SKM-1 (cell line): ENCODE measurements at regions not wholly inside any gene's neighbourhood (a gene's known extent, or its start where the extent isn't known, plus 50 kb on each side); places are given as distances from the start of the nearest gene placed in this dataset.
A peak's percentile ranks its signal among the peaks of the same experiment; 100 is the strongest.
"Not testable (repeated sequence)": the region's sequence is repeated elsewhere in the genome, so short reads cannot be mapped to it uniquely, and the experiment has no call there.

ENCODE experiments used
- DNase-seq: peaks from one replicate; lab custom pipeline; 2025; ENCODE audit not compliant: unreplicated experiment; lab: John Stamatoyannopoulos, UW

DNA sequence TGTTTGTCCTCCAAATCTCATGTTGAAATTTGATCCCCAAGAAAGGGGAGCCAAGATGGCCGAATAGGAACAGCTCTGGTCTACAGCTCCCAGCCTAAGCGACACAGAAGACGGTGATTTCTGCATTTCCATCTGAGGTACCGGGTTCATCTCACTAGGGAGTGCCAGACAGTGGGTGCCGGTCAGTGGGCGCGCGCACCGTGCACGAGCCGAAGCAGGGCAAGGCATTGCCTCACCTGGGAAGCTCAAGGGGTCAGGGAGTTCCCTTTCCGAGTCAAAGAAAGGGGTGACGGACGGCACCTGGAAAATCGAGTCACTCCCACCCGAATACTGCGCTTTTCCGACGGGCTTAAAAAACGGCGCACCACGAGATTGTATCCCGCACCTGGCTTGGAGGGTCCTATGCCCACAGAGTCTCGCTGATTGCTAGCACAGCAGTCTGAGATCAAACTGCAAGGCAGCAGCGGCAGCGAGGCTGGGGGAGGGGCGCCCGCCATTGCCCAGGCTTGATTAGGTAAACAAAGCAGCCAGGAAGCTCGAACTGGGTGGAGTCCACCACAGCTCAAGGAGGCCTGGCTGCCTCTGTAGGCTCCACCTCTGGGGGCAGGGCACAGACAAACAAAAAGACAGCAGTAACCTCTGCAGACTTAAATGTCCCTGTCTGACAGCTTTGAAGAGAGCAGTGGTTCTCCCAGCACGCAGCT lies 493.6 kb downstream of the KLF12 start:
- not testable (repeated sequence) for DNase-seq

DNA sequence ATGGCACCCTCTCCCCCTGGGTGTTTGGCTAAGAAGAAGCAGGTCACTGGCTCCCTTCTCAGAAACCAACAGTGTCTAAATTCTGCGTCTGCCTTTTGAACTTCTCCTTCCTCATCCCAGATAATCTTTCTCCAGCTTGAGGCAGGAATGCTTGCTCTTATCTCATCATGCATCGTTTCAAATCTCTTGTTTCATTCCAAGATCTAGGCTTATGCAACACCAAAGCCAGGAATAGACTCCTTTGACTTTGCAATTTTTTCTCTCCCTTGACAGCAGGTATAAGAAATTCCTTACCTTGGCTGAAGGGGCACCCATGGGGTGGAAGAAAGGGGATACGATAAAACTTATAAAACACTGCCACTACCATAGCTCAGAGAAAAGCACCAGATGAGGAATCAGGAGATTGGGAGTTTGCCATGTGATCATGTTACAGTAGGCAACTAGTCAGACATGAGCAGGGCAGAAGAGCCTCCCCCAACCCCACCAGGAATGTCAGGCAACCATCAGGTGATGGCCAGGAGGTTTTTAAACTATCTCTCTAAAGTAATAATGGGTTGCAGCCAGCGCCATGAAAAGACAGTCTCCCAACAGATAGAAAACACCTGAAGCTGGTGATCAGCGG lies 498.9 kb downstream of the KLF12 start:
- DNase-seq, result no peak

DNA sequence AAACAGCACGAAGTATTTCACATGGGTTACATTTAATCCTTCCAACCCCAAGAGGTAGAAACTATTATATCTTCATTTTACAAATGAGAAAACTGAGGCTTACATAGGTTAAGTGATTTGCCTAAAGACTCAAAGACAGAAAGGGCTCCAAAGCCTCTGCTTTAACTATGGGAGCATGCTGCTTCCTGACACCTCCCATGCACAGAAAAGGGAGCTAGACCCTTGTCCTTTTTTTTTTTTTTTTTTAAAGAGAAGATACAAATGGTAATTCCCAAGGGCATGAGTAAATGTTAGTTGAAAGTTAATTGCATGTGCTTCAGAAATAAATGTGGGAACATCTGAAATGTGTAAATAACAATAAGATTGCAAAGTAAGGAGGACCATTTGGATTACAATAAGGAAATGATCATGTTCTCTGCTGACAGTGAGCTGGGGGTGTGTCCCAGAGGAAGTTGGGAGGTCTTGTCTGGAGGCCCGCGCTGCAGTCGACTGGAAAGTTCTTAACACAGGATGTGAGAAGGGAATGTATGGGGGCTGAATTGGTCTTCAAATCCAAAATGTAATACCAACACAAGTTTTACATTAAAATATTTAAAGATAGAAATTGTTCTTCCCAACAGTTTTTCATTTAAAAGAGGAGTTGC lies 500.3 kb downstream of the KLF12 start:
- DNase-seq, result no peak

DNA sequence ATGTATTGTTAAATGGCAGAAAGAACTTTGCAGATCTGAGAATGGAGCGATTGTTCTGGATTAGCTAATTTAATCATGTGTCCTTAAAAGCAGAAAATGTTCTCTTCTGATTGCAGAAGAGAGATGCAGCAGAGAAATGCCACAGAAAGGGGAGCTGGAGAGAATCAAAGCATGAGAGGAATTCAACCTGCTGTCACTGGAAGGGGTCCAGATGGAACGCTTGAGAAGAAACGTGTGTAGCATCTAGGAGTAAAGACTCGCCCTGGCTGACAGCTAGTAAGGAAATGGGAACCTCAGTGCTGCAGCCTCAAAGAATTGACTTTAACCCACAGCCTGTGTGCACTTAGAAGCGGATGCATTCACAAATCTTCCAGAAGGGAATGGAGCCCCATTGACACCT lies 502.8 kb downstream of the KLF12 start:
- no peak for DNase-seq

DNA sequence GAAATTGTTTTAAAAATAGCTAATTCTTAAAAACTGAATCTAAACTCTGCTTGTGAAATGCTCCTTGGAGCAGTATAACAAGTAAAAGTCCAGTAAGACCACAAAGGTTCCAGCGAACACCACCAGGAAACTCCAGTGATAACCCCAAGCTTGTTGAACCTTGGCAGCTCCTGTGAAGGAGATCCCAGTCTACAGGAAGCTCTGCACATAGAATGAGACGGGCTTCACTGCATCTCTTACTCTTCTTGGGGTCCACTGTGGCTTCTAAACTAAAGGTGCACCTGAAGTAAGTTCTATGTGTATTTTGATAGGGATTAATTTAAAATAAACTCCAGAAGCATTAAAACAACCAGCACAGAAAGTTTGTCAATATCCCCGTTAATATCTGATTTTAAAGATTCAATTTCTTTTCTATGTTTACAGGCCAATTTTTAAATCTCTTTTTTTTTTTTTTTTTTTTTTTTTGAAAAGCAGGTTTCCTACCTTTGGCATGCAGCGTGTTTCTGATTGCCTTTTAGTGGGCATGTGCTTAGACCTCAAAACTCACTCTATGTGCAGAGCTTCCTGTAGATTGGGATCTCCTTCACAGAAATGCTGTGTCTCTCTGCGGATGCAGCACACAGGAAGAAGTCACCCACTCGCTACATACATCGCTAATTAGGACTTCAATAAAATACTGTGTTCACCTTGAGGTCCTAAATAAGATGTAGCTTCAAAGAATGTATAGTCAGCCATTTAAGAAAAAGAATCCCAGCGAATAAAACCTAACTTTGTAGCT lies 508.5 kb downstream of the KLF12 start:
- DNase-seq, result no peak

DNA sequence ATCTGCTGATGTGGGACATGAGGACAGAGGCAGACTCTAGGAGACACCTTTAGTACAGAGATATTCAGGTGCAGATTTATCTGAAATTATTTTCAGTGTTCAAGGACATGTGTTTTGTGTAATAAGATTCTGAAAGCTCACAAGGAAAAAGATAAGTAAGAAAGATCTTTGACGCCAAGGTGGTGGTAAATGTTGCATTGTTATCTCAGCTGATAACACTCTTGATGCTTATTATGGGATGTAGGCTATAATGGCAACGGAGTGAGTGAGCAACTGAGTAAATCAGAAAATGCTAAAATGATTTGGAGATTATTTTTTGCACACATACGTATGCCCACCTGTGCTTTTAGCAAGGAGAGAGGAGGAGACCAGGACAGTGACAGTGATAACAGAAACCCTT lies 510.9 kb downstream of the KLF12 start:
- DNase-seq, result no peak

DNA sequence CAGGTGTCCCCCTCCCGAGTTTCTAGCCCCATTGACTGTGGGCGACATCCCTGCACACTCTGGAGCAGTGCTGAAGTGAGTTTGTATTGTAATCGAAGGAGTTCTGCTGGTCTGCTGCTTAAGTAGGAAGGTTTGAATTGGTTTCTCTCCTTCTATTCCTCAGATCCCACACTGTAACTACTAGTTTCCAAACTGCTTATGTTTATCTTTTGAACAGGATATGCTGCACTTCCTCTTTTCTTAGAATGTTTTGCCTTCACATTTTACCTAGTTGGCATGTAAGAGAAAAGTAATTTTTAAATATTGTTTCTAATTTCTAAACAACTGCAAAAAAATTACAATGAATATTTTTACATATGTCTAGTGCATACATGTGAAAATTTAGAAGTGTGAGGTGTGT lies 511.8 kb downstream of the KLF12 start:
- DNase-seq, result no peak

DNA sequence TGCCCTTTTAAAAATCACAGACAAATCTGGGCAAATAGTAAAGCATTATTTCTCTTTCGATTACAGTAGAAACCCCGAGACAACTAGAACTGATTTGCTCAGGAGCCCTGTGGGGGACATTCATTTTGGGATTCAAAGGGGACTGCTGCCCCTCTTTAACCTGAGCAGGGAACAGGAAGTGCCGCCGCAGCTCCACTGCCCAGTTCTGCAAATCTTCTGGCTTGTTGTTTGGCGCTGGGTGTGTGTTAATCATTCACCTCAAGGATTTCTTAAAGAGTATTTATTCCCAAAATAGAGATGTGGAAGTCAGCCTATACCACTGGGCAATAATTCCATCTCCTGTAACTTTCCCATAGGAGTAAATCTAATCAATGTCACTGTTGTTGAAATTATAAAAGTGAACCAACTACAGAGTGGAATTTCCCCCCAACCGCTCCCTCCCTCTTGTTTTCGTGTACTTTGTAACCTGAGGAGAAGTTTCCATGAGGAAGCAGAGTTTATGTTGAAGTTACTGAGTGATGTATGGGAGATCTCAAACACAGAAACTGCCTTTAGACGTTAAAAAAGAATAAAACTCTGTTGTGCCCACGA lies 515.8 kb downstream of the KLF12 start:
- no peak for DNase-seq

DNA sequence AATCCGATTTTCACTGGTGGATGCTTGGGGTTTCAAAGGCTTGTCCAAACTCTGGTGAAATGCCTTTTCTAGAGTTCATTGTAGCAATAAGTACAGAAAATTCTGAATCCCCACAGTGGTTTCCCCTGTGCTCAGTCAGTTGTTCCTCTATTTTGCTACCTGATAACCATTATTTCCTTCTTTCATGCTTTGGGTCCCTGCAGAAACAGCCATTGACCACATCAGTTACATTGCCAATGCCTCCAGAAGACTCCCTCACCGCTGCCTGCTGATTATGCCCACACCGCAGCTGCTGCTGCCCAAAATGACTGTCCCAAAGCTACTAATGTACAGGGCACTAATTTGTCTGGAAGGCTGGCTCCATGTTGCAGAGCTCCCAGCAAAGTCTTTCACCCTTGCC lies 517.3 kb downstream of the KLF12 start:
- DNase-seq, result peak; percentile 48

DNA sequence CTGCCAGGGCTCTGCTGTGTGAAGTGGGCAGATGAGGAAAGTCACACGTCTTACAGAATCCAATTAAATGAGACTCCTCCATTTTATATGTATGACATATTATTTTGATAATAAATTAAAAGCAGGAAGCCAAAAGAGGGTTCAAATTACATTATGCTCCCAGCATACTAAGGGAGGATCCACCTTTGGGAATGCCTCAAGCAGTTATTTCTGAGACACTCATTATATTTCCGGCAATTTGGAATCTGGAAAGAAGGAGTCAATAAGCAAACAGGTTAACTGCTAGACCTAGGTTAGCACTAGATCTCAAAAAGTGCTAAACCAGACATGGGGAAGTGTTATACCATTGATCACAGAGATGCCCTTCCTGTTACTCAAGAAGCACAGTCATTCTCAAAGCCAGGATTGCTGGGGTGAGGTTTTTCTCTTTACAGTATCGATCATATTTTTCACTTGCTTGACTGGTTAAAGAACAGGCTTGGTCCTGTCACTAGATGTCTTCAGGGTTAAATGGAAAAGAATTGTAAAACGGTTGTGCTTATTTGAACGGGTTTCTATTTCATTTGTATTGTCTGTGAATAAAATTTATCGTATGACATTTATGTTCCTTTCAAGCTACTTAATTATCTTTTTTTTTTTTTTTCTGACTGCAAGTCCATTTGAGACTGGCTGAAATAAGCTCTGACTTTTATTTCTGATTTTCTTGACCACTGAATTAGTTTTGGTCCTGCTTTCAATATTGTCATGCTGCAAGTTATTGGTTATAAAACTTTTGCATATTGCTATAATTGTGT lies 523.2 kb downstream of the KLF12 start:
- DNase-seq, result peak; percentile 45

DNA sequence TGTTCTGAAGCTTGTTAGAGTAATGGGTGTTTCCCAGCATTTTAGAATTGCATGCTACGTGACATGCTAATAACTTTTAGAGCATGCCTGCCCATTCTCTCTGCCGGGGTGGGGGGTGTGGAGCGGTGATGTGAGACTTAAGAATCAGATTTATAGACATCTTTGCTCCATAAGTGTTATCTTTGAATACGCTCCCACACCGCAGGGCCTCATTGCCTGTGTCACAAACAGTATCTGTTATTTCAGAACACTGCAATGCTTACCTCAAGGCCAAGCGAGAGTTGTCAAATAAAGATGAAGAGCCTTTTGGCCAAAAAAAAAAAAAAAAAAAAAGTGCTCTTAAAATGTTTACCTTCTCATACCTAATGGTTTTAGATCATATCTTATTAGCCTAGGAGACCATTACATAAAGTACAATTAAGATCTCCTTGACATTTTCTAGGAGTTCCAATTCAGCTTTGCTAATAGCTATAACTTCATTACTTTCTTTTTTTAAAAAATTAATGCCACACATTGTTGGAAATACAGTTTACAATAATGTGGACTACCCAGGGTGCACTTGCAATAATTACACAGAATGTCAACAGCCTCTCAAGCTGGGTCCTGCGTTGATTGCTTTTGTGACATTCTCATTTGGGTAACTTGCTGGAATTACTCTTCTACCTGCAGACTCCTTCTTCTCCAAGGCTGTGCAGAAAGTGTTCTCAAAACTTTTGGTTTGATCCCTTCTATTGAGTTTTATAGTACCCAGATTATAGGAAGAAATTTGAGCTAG lies 525.3 kb downstream of the KLF12 start:
- no peak for DNase-seq

DNA sequence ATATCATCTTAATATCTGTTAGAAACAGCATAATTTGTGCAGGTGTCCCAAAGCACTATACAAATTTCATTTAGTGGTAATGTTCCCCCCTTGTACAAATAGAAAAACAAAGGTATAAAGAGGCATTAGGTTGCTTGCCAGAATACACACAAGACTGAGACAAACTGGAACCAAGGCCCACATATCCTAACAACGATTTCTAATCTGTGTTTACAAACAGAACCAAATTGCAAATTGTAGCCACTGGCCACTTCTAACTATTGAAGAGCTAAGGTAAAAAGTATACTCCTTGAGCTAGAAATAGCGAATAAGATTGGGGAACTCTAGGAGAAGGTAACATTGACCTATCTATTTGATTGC lies 526.1 kb downstream of the KLF12 start:
- DNase-seq, result no peak

DNA sequence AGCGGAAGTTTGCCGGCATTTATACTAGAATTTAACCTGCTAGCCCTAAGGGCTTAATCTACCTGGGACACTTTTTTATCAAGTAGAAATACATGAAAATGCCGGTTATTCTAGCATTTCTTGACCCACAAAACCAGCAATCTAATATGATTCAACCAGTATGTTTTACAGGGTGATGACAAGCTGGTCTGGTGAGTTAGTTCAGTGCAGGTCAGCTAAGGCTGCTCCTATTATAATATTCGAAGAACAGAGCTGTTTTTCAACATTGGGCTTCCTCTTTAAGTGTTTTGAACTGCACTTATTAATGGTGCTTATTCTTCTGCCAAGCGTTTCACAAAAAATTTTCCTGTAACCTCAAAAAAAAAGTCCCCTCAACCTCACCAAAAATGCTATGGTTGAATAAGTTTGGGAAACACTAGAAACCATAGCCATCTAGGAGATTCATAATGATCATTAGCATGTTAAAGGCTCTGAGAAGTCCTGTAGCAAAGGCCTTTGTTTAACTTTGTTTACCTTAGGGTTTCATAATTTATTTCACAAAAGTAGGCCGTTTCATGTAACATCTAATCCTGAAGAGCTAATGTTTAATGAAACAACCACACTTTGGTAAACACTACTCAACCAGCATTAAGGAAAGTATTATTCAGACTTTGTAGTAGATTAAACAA lies 526.6 kb downstream of the KLF12 start:
- no peak for DNase-seq

DNA sequence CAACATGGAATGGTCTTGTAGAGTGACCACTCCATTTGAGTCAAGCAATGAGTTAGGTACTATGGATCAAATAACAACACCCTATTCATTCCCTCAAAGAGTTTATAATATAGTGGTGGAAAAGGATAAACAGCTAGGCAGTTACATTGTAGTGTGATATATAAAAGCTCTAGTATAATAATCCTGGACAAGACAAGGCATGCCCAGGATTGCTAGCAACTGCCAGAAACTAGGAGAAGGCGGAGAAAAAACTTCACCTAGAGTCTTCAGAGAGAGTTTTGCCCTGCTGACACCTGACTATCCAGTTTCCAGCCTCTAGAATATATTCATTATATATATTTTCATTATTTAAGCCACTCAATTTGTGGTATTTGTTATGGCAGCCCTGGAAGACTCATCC lies 530.6 kb downstream of the KLF12 start:
- DNase-seq, result no peak

DNA sequence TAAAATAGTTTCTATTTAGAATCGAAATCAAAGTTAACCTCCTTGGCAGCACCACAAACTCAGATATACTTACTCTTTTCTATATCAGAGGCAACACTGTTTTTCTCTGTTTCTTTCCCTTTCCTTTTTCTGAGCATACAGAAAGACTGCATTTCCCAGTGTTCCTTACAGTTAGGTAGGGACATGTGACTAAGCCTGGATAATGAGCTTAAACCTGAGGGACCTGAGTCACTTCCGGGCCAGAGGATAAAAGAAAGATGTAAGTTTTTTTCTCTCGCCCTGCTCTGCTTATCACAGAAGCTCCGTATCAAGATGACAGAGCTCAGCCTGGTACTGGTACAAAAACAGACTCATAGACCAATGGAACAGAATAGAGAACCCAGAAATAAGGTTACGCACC lies 531.9 kb downstream of the KLF12 start:
- no peak for DNase-seq

DNA sequence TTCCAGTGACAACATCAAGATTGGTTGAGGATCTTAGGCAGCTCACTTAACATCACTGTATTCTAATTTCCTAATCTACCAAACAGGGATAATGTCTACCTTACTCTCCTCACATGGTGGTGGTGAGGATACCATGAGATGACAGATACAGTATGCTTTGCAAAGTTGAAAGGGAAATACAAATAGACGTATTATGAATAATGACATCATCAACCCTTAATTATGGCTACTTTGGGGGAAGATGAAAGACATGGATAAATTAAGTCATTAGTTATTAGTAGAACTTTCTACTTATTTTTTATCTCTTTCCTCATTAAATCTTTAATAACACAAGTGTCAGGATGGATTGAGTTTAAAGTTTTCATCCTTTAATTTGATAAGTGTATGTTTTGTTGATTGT lies 532.5 kb downstream of the KLF12 start:
- no peak for DNase-seq

DNA sequence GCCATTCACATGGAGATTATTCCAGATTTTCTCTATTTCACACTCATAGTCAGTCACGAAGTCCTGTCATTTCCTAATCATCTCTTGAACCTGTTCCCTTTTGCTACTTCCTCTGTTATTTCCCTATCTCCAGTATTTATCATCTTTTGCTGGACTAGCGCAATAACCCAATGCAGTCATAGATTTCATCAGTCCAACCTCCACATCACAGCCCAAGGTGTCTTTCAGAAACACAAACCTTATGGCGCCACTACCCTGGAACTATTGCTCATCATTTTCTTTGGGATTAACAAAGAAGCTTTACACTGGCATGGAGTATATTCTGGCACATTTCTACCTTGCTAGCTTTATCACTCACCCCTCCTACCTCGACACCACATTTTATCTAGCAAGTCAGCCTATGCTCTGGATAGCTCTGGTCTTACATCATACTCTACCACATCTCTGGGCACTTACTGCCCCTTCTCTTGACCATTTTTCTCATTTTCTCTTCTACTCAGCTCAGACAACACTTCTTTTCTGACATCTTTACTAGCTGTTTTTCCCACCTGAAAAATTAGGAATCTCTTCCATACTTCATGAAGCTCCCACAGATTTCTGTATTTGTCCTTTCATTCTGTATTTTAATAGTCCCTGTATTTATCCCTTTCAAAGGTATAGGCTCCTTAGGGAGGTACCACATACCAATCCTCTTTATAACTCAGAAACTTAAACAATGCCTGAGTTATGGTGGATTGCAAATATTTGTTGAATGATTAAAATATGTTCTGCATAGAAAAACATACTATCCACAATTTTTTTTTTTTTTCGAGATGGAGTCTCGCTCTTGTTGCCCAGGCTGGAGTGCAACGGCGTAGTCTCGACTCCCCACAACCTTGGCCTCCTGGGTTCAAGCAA lies 534.7 kb downstream of the KLF12 start:
- peak; percentile 72 for DNase-seq

DNA sequence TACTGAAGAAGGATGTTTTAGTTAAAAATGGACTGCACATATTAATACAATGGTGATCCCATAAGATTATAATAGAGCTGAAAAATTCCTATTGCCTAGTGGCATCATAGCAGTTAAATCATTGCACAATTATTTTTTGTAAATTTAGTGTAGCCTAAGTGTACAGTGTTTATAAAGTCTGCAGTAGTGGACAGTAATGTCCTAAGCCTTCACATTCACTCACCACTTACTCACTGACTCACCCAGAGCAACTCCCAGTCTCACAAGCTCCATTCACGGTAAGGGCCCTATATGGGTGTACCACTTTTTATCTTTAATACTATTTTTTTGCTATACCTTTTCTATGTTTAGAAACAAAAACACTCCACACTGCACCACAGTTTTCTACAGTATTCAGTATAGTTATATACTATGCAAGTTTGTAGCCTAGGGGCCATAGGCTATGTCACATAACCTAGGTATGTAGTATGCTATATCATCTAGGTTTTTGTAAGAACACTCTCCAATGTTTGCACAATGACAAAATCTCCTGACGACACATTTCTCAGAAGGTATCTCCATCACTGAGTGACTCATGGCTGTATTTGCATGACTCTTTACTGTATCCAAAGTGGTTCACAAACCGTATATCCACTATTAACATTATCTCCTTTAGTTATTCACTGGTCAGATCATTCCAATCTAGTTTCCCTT lies 536.0 kb downstream of the KLF12 start:
- DNase-seq, result no peak
